IMR-90 (cell line): ENCODE measurements at regions not wholly inside any gene's neighbourhood (a gene's known extent, or its start where the extent isn't known, plus 50 kb on each side); places are given as distances from the start of the nearest gene placed in this dataset.

Experiments used
- CEBPB ChIP-seq: IDR thresholded peaks from 2 replicates; pipeline ENCODE4 v1.6.1; 2012; ENCODE audit warnings: low read depth, low read length, improper control_type of control experiment
- FOS ChIP-seq: fragments of 150-350 bp; IDR thresholded peaks from 2 replicates; pipeline ENCODE4 v1.6.1; 2016; ENCODE audit warnings: low read depth, low read length
- NFE2L2 ChIP-seq: fragments of 150-350 bp; IDR thresholded peaks from 2 replicates; pipeline ENCODE4 v1.6.1; 2016; ENCODE audit warnings: low read depth, mild to moderate bottlenecking, low read length
- POLR2A ChIP-seq: IDR thresholded peaks from 2 replicates; pipeline ENCODE4 v1.6.1; 2012; ENCODE audit warnings: mild to moderate bottlenecking, low read depth, low read length
- RAD21 ChIP-seq: IDR thresholded peaks from 2 replicates; pipeline ENCODE4 v1.6.1; 2012; ENCODE audit warnings: low read length, improper control_type of control experiment
- RCOR1 ChIP-seq: IDR thresholded peaks from 2 replicates; pipeline ENCODE4 v1.6.1; 2012; ENCODE audit warnings: mild to moderate bottlenecking, low read length, improper control_type of control experiment; ENCODE audit not compliant: insufficient replicate concordance
- SMC3 ChIP-seq: fragments of 150-350 bp; IDR thresholded peaks from 2 replicates; pipeline ENCODE4 v1.6.1; 2016; ENCODE audit warnings: low read depth, mild to moderate bottlenecking, antibody characterized with exemption, low read length, moderate library complexity
- TF ChIP-seq, protein P1 (sequence below): fragments of 150-350 bp; IDR thresholded peaks from 2 replicates; pipeline ENCODE4 v1.6.1; 2016; ENCODE audit warnings: low read depth, mild to moderate bottlenecking, low read length, moderate library complexity, borderline replicate concordance
- TF ChIP-seq, protein P2 (sequence below): conservative IDR thresholded peaks from 2 replicates; pipeline ENCODE4 v1.5.1; 2012; ENCODE audit warnings: mild to moderate bottlenecking, low read depth, low read length, improper control_type of control experiment
- TF ChIP-seq, protein P3 (sequence below): fragments of 150-350 bp; IDR thresholded peaks from 2 replicates; pipeline ENCODE4 v1.6.1; 2017; ENCODE audit warnings: mild to moderate bottlenecking, antibody characterized with exemption, low read length, low read depth

DNA sequence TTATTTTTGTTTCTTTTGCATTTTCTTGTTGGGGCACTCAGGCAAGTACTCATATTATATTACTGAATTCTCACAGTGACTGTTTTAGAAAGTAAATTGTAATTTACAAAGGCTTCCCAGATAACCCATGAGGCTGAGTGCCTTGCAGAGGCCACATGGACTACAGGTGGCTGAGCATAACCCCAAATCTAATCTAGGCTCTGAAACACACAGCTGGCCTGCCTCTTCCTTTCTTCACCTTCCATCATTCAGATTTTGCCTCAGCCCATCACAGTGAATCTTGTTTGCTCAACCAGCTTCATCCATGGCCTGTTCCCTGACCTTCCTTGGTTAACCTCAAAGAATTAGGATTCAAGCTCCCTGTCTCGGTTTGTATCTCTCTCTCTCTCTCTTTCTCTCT, 78.5 kb upstream of the PRDM11 start:
- TF ChIP-seq, protein P1, sequence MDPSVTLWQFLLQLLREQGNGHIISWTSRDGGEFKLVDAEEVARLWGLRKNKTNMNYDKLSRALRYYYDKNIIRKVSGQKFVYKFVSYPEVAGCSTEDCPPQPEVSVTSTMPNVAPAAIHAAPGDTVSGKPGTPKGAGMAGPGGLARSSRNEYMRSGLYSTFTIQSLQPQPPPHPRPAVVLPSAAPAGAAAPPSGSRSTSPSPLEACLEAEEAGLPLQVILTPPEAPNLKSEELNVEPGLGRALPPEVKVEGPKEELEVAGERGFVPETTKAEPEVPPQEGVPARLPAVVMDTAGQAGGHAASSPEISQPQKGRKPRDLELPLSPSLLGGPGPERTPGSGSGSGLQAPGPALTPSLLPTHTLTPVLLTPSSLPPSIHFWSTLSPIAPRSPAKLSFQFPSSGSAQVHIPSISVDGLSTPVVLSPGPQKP, result no peak
- TF ChIP-seq, protein P2, sequence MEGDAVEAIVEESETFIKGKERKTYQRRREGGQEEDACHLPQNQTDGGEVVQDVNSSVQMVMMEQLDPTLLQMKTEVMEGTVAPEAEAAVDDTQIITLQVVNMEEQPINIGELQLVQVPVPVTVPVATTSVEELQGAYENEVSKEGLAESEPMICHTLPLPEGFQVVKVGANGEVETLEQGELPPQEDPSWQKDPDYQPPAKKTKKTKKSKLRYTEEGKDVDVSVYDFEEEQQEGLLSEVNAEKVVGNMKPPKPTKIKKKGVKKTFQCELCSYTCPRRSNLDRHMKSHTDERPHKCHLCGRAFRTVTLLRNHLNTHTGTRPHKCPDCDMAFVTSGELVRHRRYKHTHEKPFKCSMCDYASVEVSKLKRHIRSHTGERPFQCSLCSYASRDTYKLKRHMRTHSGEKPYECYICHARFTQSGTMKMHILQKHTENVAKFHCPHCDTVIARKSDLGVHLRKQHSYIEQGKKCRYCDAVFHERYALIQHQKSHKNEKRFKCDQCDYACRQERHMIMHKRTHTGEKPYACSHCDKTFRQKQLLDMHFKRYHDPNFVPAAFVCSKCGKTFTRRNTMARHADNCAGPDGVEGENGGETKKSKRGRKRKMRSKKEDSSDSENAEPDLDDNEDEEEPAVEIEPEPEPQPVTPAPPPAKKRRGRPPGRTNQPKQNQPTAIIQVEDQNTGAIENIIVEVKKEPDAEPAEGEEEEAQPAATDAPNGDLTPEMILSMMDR, result no peak
- TF ChIP-seq NFE2L2 (no peak), RCOR1 (no peak), CEBPB (no peak), FOS (no peak), RAD21 (no peak), SMC3 (no peak), POLR2A (no peak)
- TF ChIP-seq, protein P3, sequence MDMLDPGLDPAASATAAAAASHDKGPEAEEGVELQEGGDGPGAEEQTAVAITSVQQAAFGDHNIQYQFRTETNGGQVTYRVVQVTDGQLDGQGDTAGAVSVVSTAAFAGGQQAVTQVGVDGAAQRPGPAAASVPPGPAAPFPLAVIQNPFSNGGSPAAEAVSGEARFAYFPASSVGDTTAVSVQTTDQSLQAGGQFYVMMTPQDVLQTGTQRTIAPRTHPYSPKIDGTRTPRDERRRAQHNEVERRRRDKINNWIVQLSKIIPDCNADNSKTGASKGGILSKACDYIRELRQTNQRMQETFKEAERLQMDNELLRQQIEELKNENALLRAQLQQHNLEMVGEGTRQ, result no peak
